Ishikawa (cell line): ENCODE measurements at regions not wholly inside any gene's neighbourhood (a gene's known extent, or its start where the extent isn't known, plus 50 kb on each side); places are given as distances from the start of the nearest gene placed in this dataset.

Experiments
- EGR1 ChIP-seq: IDR thresholded peaks from 2 replicates; pipeline ENCODE4 v1.6.1; 2012
- EP300 ChIP-seq: IDR thresholded peaks from 2 replicates; pipeline ENCODE4 v1.6.1; 2012; ENCODE audit warnings: borderline replicate concordance
- FOXM1 ChIP-seq: IDR thresholded peaks from 2 replicates; pipeline ENCODE4 v1.6.1; 2012; ENCODE audit warnings: low read depth, borderline replicate concordance
- MAX ChIP-seq: IDR thresholded peaks from 2 replicates; pipeline ENCODE4 v1.6.1; 2012
- NFIC ChIP-seq: IDR thresholded peaks from 2 replicates; pipeline ENCODE4 v1.6.1; 2012
- RAD21 ChIP-seq: IDR thresholded peaks from 2 replicates; pipeline ENCODE4 v1.6.1; 2012; ENCODE audit warnings: low read depth
- REST ChIP-seq: IDR thresholded peaks from 2 replicates; pipeline ENCODE4 v1.6.1; 2012; ENCODE audit warnings: low read depth, mild to moderate bottlenecking
- TAF1 ChIP-seq: IDR thresholded peaks from 2 replicates; pipeline ENCODE4 v1.6.1; 2012; ENCODE audit warnings: low read depth, mild to moderate bottlenecking
- TCF12 ChIP-seq: IDR thresholded peaks from 2 replicates; pipeline ENCODE4 v1.6.1; 2012; ENCODE audit warnings: low read depth
- TEAD4 ChIP-seq: IDR thresholded peaks from 2 replicates; pipeline ENCODE4 v1.6.1; 2012
- USF1 ChIP-seq: IDR thresholded peaks from 2 replicates; pipeline ENCODE4 v1.6.1; 2012
- YY1 ChIP-seq: IDR thresholded peaks from 2 replicates; pipeline ENCODE4 v1.6.1; 2012; ENCODE audit warnings: low read depth

GRCh38 chr2:64327510-64328414, 126.2 kb upstream of the LGALSL start:
- TF ChIP-seq NFIC: no peak
- TF ChIP-seq TCF12: no peak
- peak; percentile 80 for TF ChIP-seq RAD21
- no peak for TF ChIP-seq TAF1
- TF ChIP-seq REST: no peak
- TF ChIP-seq EGR1: no peak
- no peak for TF ChIP-seq FOXM1
- no peak for TF ChIP-seq EP300
- no peak for TF ChIP-seq TEAD4
- TF ChIP-seq USF1: no peak
- no peak for TF ChIP-seq MAX
- TF ChIP-seq YY1: no peak
